Activated T-cell treated with anti-CD3 and anti-CD28 coated beads, Interleukin-2, amount 50 U/mL, for 4 hours (primary cell): ENCODE measurements at regions not wholly inside any gene's neighbourhood (a gene's known extent, or its start where the extent isn't known, plus 50 kb on each side); places are given as distances from the start of the nearest gene placed in this dataset.

Source experiments
- ATAC-seq, 2 donors: fragments of 200-7000 bp; cut with Tn5 transposase; one replicate each; pipeline ENCODE4 v1.10.0; 2021
- DNase-seq: peaks from one replicate; pipeline ENCODE4 v3.0.0-alpha.2; 2020
- H3K27me3 Mint-ChIP-seq: one replicate; pipeline ENCODE4 v1.8.0; 2021; ENCODE audit warnings: low read depth, mixed read lengths
- H3K36me3 Mint-ChIP-seq: one replicate; pipeline ENCODE4 v1.8.0; 2022; ENCODE audit warnings: mixed read lengths; ENCODE audit not compliant: insufficient read depth
- H3K4me1 Mint-ChIP-seq: one replicate; pipeline ENCODE4 v1.8.0; 2021; ENCODE audit warnings: low read depth, mixed read lengths
- H3K4me3 Mint-ChIP-seq: one replicate; pipeline ENCODE4 v1.8.0; 2021; ENCODE audit warnings: mild to moderate bottlenecking, moderate library complexity, mixed read lengths
- H3K9me3 Mint-ChIP-seq: one replicate; pipeline ENCODE4 v1.8.0; 2021; ENCODE audit warnings: mixed read lengths

- Mint-ChIP-seq H3K27me3 (no peaks in the 10 kb centered on the region), H3K4me3 (no peak overlapping the region), H3K36me3 (no peaks in the 10 kb centered on the region), H3K4me1 (peaks cover 6% of the 10 kb centered on the region), H3K9me3 (no peaks in the 10 kb centered on the region)
- ATAC-seq (no peak), DNase-seq (no peak)
These were observed 175.6 kb upstream of the RAB4A start for GRCh38 chr1:229095325-229095724.

- Mint-ChIP-seq H3K36me3 (no peaks in the 10 kb centered on the region), H3K27me3 (no peaks in the 10 kb centered on the region), H3K4me3 (no peak overlapping the region), H3K9me3 (no peaks in the 10 kb centered on the region), H3K4me1 (peaks cover 6% of the 10 kb centered on the region)
- no peak for ATAC-seq
- no peak for DNase-seq
These were observed 173.6 kb upstream of the RAB4A start for GRCh38 chr1:229097356-229097755.

- H3K9me3 Mint-ChIP-seq: no peaks in the 10 kb centered on the region
- H3K36me3 Mint-ChIP-seq: no peaks in the 10 kb centered on the region
- ATAC-seq (no peak), DNase-seq (no peak)
- no peak overlapping the region for H3K4me3 Mint-ChIP-seq
- no peaks in the 10 kb centered on the region for H3K27me3 Mint-ChIP-seq
- H3K4me1 Mint-ChIP-seq: no peaks in the 10 kb centered on the region
These were observed 172.6 kb upstream of the RAB4A start for GRCh38 chr1:229098361-229098760.

- Mint-ChIP-seq H3K4me1 (no peaks in the 10 kb centered on the region), H3K9me3 (no peaks in the 10 kb centered on the region), H3K4me3 (no peak overlapping the region), H3K27me3 (no peaks in the 10 kb centered on the region), H3K36me3 (no peaks in the 10 kb centered on the region)
- no peak for ATAC-seq
- DNase-seq: no peak
These were observed 171.9 kb upstream of the RAB4A start for GRCh38 chr1:229098903-229099578.

GRCh38 chr1:229101011-229101871 is 169.7 kb upstream of the RAB4A start:
- no peaks in the 10 kb centered on the region for H3K27me3 Mint-ChIP-seq
- no peaks in the 10 kb centered on the region for H3K4me1 Mint-ChIP-seq
- H3K4me3 Mint-ChIP-seq: no peak overlapping the region
- DNase-seq (no peak), ATAC-seq (no peak)
- no peaks in the 10 kb centered on the region for H3K9me3 Mint-ChIP-seq
- no peaks in the 10 kb centered on the region for H3K36me3 Mint-ChIP-seq

- Mint-ChIP-seq H3K27me3 (no peaks in the 10 kb centered on the region), H3K4me3 (no peak overlapping the region), H3K4me1 (no peaks in the 10 kb centered on the region)
These were observed 168.0 kb upstream of the RAB4A start for GRCh38 chr1:229102741-229103391.

GRCh38 chr1:229104654-229105053 is 166.3 kb upstream of the RAB4A start:
- Mint-ChIP-seq H3K27me3 (no peaks in the 10 kb centered on the region), H3K9me3 (no peaks in the 10 kb centered on the region), H3K4me1 (no peaks in the 10 kb centered on the region), H3K36me3 (no peaks in the 10 kb centered on the region), H3K4me3 (no peak overlapping the region)
- DNase-seq: no peak
- ATAC-seq: no peak

More at GRCh38 chr1:229102741-229103391, 168.0 kb upstream of the RAB4A start:
- no peak for DNase-seq
- no peaks in the 10 kb centered on the region for H3K36me3 Mint-ChIP-seq
- ATAC-seq: no peak
- H3K9me3 Mint-ChIP-seq: no peaks in the 10 kb centered on the region

- H3K4me3 Mint-ChIP-seq: no peak overlapping the region
- no peak for ATAC-seq
These were observed 165.8 kb upstream of the RAB4A start for GRCh38 chr1:229105109-229105508.

GRCh38 chr1:229105822-229106525 is 164.9 kb upstream of the RAB4A start:
- ATAC-seq (no peak), DNase-seq (no peak)
- Mint-ChIP-seq H3K9me3 (no peaks in the 10 kb centered on the region), H3K27me3 (no peaks in the 10 kb centered on the region), H3K4me3 (no peak overlapping the region), H3K36me3 (no peaks in the 10 kb centered on the region), H3K4me1 (no peaks in the 10 kb centered on the region)

More at GRCh38 chr1:229105109-229105508, 165.8 kb upstream of the RAB4A start:
- Mint-ChIP-seq H3K27me3 (no peaks in the 10 kb centered on the region), H3K9me3 (no peaks in the 10 kb centered on the region), H3K4me1 (no peaks in the 10 kb centered on the region), H3K36me3 (no peaks in the 10 kb centered on the region)
- no peak for DNase-seq

GRCh38 chr1:229106526-229107125 is 164.3 kb upstream of the RAB4A start:
- DNase-seq (no peak), ATAC-seq (no peak)
- H3K9me3 Mint-ChIP-seq: no peaks in the 10 kb centered on the region
- no peaks in the 10 kb centered on the region for H3K27me3 Mint-ChIP-seq
- no peaks in the 10 kb centered on the region for H3K36me3 Mint-ChIP-seq
- no peaks in the 10 kb centered on the region for H3K4me1 Mint-ChIP-seq
- H3K4me3 Mint-ChIP-seq: no peak overlapping the region

GRCh38 chr1:229107304-229107815 is 163.6 kb upstream of the RAB4A start:
- ATAC-seq: no peak
- H3K27me3 Mint-ChIP-seq: no peaks in the 10 kb centered on the region
- H3K9me3 Mint-ChIP-seq: no peaks in the 10 kb centered on the region
- no peaks in the 10 kb centered on the region for H3K4me1 Mint-ChIP-seq
- DNase-seq: no peak
- H3K4me3 Mint-ChIP-seq: no peak overlapping the region
- no peaks in the 10 kb centered on the region for H3K36me3 Mint-ChIP-seq

- no peak overlapping the region for H3K4me3 Mint-ChIP-seq
- no peak for ATAC-seq
- no peaks in the 10 kb centered on the region for H3K9me3 Mint-ChIP-seq
- H3K4me1 Mint-ChIP-seq: no peaks in the 10 kb centered on the region
- H3K36me3 Mint-ChIP-seq: no peaks in the 10 kb centered on the region
- H3K27me3 Mint-ChIP-seq: no peaks in the 10 kb centered on the region
- no peak for DNase-seq
These were observed 162.9 kb upstream of the RAB4A start for GRCh38 chr1:229107972-229108371.

- no peak for ATAC-seq
- H3K4me3 Mint-ChIP-seq: no peak overlapping the region
These were observed 162.2 kb upstream of the RAB4A start for GRCh38 chr1:229108598-229109201.

More at GRCh38 chr1:229108598-229109201, 162.2 kb upstream of the RAB4A start:
- H3K27me3 Mint-ChIP-seq: no peaks in the 10 kb centered on the region
- H3K9me3 Mint-ChIP-seq: no peaks in the 10 kb centered on the region
- no peaks in the 10 kb centered on the region for H3K36me3 Mint-ChIP-seq
- H3K4me1 Mint-ChIP-seq: no peaks in the 10 kb centered on the region
- DNase-seq: no peak
